C4-2B (cell line): ENCODE measurements at regions not wholly inside any gene's neighbourhood (a gene's known extent, or its start where the extent isn't known, plus 50 kb on each side); places are given as distances from the start of the nearest gene placed in this dataset.

Experiments used
- CTCF ChIP-seq: fragments of 450-650 bp; conservative IDR thresholded peaks from 2 replicates; pipeline ENCODE4 v1.5.1; 2017; ENCODE audit warnings: mild to moderate bottlenecking
- ZFX ChIP-seq: fragments of 450-650 bp; IDR thresholded peaks from 2 replicates; pipeline ENCODE4 v1.6.1; 2017

DNA sequence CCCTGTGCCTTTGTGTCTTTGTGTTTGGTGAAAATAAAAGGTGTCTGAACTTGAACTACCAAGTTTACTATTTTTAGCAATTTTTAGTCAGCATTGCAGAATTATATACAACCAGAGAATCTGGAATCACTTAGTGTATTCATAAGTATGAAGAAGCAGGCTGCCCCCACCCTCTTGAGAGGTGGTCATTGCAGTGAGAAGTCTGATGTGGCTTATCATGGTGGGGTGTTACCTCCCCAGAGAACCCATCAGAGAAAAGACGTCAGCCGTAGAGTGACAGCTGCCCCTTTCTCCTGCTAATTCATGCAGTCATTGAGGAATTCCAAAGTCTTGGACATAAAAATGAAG, 66.0 kb downstream of the BOLA3 start:
- TF ChIP-seq CTCF (no peak), ZFX (no peak)
